ENCODE measurements at regions not wholly inside any gene's neighbourhood (a gene's known extent, or its start where the extent isn't known, plus 50 kb on each side); places are given as distances from the start of the nearest gene placed in this dataset.

DNA sequence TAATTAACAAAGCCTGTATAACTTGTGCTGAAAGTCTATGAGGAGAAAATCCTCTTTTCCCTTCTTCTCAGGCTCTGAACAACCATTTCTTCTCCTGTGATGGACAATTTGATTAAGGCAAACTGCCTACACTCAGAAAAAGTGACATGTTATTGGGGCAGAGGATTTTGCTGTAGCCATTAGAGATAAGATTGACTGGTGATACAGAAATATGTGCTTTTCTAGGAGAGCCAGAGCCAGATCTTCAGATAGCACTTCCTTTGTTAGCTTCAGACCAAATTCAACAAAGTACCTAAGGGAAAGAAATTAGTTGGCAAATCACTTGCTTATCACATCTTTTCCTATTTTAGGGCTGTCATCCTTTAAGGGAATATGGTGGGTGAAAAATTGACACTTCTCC lies 259.9 kb downstream of the ARPP21 start:
- no peak overlapping the region for H3K27ac ChIP-seq (ENCODE audit: low read length)
- no peaks in the 10 kb centered on the region for H3K9me2 ChIP-seq (replicated peaks; ENCODE audit: insufficient read depth, low read length)
- TF ChIP-seq EZH2phosphoT487 (IDR thresholded peaks at IDR 0.05; ENCODE audit: low read length) (no peak), CTCF (IDR thresholded peaks at IDR 0.05; ENCODE audit: low read length) (no peak), EZH2 (optimal IDR thresholded peaks at IDR 0.05; ENCODE audit: low read depth, low read length) (no peak)
- no peak overlapping the region for H3K9ac ChIP-seq (ENCODE audit: low read length)
- H3K4me3 ChIP-seq (ENCODE audit: low read length), result no peak overlapping the region
- no peaks in the 10 kb centered on the region for H3K79me2 ChIP-seq (ENCODE audit: low read length)
- H4K20me1 ChIP-seq (ENCODE audit: insufficient read depth, low read length), result no peaks in the 10 kb centered on the region
- H3F3A ChIP-seq (ENCODE audit: insufficient read depth, low read length), result no peaks in the 10 kb centered on the region
- no peaks in the 10 kb centered on the region for H3K36me3 ChIP-seq (replicated peaks; ENCODE audit: insufficient read depth, low read length)
- H2AFZ ChIP-seq (ENCODE audit: low read length), result no peak overlapping the region
- no peaks in the 10 kb centered on the region for H3K4me1 ChIP-seq (ENCODE audit: low read length)
- H3K9me3 ChIP-seq (replicated peaks; ENCODE audit: insufficient read depth, low read length), result no peaks in the 10 kb centered on the region
- DNase-seq, result no peak
- no peaks in the 10 kb centered on the region for H3K27me3 ChIP-seq (replicated peaks; ENCODE audit: insufficient read depth, low read length)
- H3K4me2 ChIP-seq (ENCODE audit: low read depth, low read length), result no peak overlapping the region

- H3K4me1 ChIP-seq (ENCODE audit: low read length), result no peaks in the 10 kb centered on the region
- no peak for TF ChIP-seq CTCF (IDR thresholded peaks at IDR 0.05; ENCODE audit: low read length)
- no peak for TF ChIP-seq EZH2phosphoT487 (IDR thresholded peaks at IDR 0.05; ENCODE audit: low read length)
- TF ChIP-seq EZH2 (optimal IDR thresholded peaks at IDR 0.05; ENCODE audit: low read depth, low read length), result no peak
- no peak overlapping the region for H3K27ac ChIP-seq (ENCODE audit: low read length)
- H4K20me1 ChIP-seq (ENCODE audit: insufficient read depth, low read length), result no peaks in the 10 kb centered on the region
- H3K9ac ChIP-seq (ENCODE audit: low read length), result no peak overlapping the region
- no peaks in the 10 kb centered on the region for H3K79me2 ChIP-seq (ENCODE audit: low read length)
- no peaks in the 10 kb centered on the region for H3K9me2 ChIP-seq (replicated peaks; ENCODE audit: insufficient read depth, low read length)
- H3K9me3 ChIP-seq (replicated peaks; ENCODE audit: insufficient read depth, low read length), result no peaks in the 10 kb centered on the region
- H3K27me3 ChIP-seq (replicated peaks; ENCODE audit: insufficient read depth, low read length), result no peaks in the 10 kb centered on the region
- no peaks in the 10 kb centered on the region for H3K36me3 ChIP-seq (replicated peaks; ENCODE audit: insufficient read depth, low read length)
- H3F3A ChIP-seq (ENCODE audit: insufficient read depth, low read length), result no peaks in the 10 kb centered on the region
- DNase-seq, result no peak
- H3K4me2 ChIP-seq (ENCODE audit: low read depth, low read length), result no peak overlapping the region
- no peak overlapping the region for H2AFZ ChIP-seq (ENCODE audit: low read length)
- no peak overlapping the region for H3K4me3 ChIP-seq (ENCODE audit: low read length)
Observed at GRCh38 chr3:35900079-35900478, 260.8 kb downstream of the ARPP21 start.

DNA sequence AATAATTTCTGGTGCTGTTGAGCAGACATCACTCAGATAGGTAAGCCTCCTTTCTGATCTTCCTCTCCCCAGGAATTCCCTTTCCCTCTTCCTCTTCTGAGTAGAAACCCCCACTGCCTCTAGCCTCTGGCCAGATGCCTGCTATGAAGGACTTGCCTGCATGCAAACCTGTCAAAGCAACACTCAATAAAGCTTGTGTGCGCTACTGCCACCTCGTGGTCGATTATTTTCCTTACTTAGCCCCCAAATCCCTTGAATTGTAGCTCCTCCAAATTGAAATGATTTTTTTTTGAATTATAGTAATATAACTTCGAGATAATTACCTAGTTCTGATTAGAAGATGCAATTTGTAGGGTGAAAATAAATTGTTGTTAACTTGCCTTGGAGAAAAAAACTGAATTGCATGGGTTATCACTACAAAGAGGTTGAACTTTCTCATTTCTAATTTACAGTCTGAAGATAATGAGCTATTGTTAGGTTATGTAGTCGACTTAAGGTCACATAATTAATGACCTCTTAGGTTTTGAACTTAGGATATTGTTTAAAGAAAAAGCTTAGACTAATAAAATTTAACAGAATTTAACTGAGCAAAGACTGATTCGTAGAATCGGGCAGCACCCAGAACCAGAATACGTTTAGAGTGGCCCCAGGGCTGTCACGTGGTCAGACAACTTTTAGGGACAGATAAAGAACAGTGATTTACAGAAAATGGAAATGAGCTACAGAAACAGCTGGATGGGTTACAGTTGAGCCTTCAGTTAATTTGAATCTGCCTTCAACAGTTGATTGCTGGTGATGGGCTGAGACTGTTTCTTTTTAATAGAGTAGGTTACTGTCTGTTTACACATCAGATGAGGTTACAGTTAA lies 269.3 kb downstream of the ARPP21 start:
- Histone ChIP-seq H4K20me1 (ENCODE audit: insufficient read depth, low read length) (no peaks in the 10 kb centered on the region), H3K36me3 (replicated peaks; ENCODE audit: insufficient read depth, low read length) (no peaks in the 10 kb centered on the region), H3K27ac (ENCODE audit: low read length) (no peak overlapping the region), H3F3A (ENCODE audit: insufficient read depth, low read length) (no peaks in the 10 kb centered on the region), H3K4me2 (ENCODE audit: low read depth, low read length) (no peak overlapping the region), H3K4me1 (ENCODE audit: low read length) (no peaks in the 10 kb centered on the region), H3K27me3 (replicated peaks; ENCODE audit: insufficient read depth, low read length) (no peaks in the 10 kb centered on the region), H3K79me2 (ENCODE audit: low read length) (no peaks in the 10 kb centered on the region), H3K9ac (ENCODE audit: low read length) (no peak overlapping the region), H2AFZ (ENCODE audit: low read length) (no peak overlapping the region), H3K9me3 (replicated peaks; ENCODE audit: insufficient read depth, low read length) (no peaks in the 10 kb centered on the region), H3K9me2 (replicated peaks; ENCODE audit: insufficient read depth, low read length) (no peaks in the 10 kb centered on the region), H3K4me3 (ENCODE audit: low read length) (no peak overlapping the region)
- no peak for TF ChIP-seq EZH2 (optimal IDR thresholded peaks at IDR 0.05; ENCODE audit: low read depth, low read length)
- peak; percentile 73 for TF ChIP-seq CTCF (IDR thresholded peaks at IDR 0.05; ENCODE audit: low read length)
- DNase-seq, result peak; percentile 74
